Loucy (cell line): ENCODE measurements at regions not wholly inside any gene's neighbourhood (a gene's known extent, or its start where the extent isn't known, plus 50 kb on each side); places are given as distances from the start of the nearest gene placed in this dataset.

Experiments
- CTCF ChIP-seq: fragments of 200-600 bp; sonication (generic); conservative IDR thresholded peaks from 2 replicates; pipeline ENCODE4 v1.5.1; 2014; ENCODE audit warnings: mild to moderate bottlenecking, antibody characterized with exemption, low read length
- EZH2phosphoT487 ChIP-seq: fragments of 200-600 bp; IDR thresholded peaks from 2 replicates; pipeline ENCODE4 v1.6.1; 2018; ENCODE audit warnings: antibody characterized with exemption, mild to moderate bottlenecking, moderate library complexity, borderline replicate concordance

DNA sequence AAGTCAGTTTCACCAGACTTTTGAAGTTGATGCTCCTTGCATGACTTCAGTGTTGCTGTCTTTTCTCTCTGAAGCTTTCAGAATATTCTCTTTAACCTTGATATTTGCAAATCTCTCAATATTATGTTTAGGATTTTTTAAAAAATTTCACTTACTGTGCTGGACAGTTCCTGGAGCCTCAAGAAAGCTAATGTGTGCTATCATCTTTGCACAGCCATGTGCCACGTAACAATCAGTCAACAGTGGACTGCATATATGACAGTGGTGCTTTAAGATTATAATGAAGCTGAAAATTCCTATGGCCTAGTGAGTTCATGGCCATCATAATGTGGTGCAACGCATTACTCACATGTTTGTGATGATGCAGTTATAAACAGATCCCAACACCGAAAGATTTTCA lies 59.1 kb upstream of the OGFRL1 start:
- TF ChIP-seq CTCF (no peak), EZH2phosphoT487 (no peak)
